H1 (cell line): ENCODE measurements at regions not wholly inside any gene's neighbourhood (a gene's known extent, or its start where the extent isn't known, plus 50 kb on each side); places are given as distances from the start of the nearest gene placed in this dataset.

Source experiments
- CTCF ChIA-PET: fragments of 300-600 bp; sonication (Branson Sonifier 250); formaldehyde crosslinking; loops from one replicate; lab custom pipeline; 2021; ENCODE audit not compliant: partially characterized antibody; lab: Charles Lee
- POLR2A ChIA-PET: fragments of 300-600 bp; sonication (Branson Sonifier 250); formaldehyde crosslinking; loops from one replicate; lab custom pipeline; 2021; ENCODE audit warnings: inconsistent platforms; ENCODE audit not compliant: partially characterized antibody; lab: Charles Lee
- DNase-seq, 2 experiments: peaks; one replicate each; pipeline versions ENCODE4 v3.0.0 to v3.0.0-alpha.2; 2010 to 2022; ENCODE audit warnings: low spot score in 2 of 2, low read depth in 1 of 2, mixed read lengths in 1 of 2
- FAIRE-seq: peaks from 2 replicates; lab custom pipeline; 2011; peaks lifted over from hg19 to GRCh38; lab: Jason Lieb, UNC
- H2AFZ ChIP-seq: 2 replicates; pipeline ENCODE4 v1.8.1; 2012; ENCODE audit warnings: low read length, inconsistent platforms
- H2AK5ac ChIP-seq: 2 replicates; pipeline ENCODE4 v1.6.1; 2013; ENCODE audit warnings: low read depth, low read length
- H2BK120ac ChIP-seq: replicated peaks from 2 replicates; pipeline ENCODE3; 2013; ENCODE audit warnings: low read depth, low read length, inconsistent platforms
- H2BK12ac ChIP-seq: 2 replicates; pipeline ENCODE4 v1.6.1; 2013; ENCODE audit warnings: low read depth, low read length
- H2BK15ac ChIP-seq: 2 replicates; pipeline ENCODE4 v1.6.1; 2013; ENCODE audit warnings: low read length
- H2BK20ac ChIP-seq: 2 replicates; pipeline ENCODE4 v1.6.1; 2013; ENCODE audit warnings: low read length
- H2BK5ac ChIP-seq: 2 replicates; pipeline ENCODE4 v1.6.1; 2013; ENCODE audit warnings: low read depth, low read length
- H3K14ac ChIP-seq: 2 replicates; pipeline ENCODE4 v1.6.1; 2013; ENCODE audit warnings: inconsistent platforms; ENCODE audit not compliant: insufficient read length
- H3K18ac ChIP-seq: 2 replicates; pipeline ENCODE4 v1.6.1; 2013; ENCODE audit warnings: low read length; ENCODE audit errors: extremely low read depth
- H3K23ac ChIP-seq: 2 replicates; pipeline ENCODE4 v1.6.1; 2013; ENCODE audit warnings: inconsistent platforms; ENCODE audit not compliant: insufficient read length
- H3K23me2 ChIP-seq: 2 replicates; pipeline ENCODE4 v1.6.1; 2013; ENCODE audit warnings: low read depth, low read length
- H3K27ac ChIP-seq: 2 replicates; pipeline ENCODE4 v1.6.1; 2011; ENCODE audit warnings: low read depth, low read length, inconsistent platforms
- H3K27me3 ChIP-seq, 4 experiments: replicated peaks in 1 of 4; 1 replicate in 1 of 4; 2 replicates in 3 of 4; pipeline versions ENCODE4 v1.6.1 to v1.8.1; 2011 to 2013; ENCODE audit warnings: low read length in 3 of 4, mild to moderate bottlenecking in 3 of 4, inconsistent platforms in 2 of 4, mixed read lengths in 2 of 4, moderate library complexity in 1 of 4; ENCODE audit not compliant: control insufficient read depth in 3 of 4, insufficient read depth in 3 of 4; ENCODE audit errors: extremely low read depth in 1 of 4
- H3K36me3 ChIP-seq, 4 experiments: 2 replicates each; pipeline versions ENCODE4 v1.6.1 to v1.8.1; 2011 to 2013; ENCODE audit warnings: mild to moderate bottlenecking in 4 of 4, low read length in 3 of 4, moderate library complexity in 2 of 4, control low read depth in 1 of 4, inconsistent platforms in 1 of 4; ENCODE audit not compliant: insufficient read depth in 4 of 4, control insufficient read depth in 2 of 4
- H3K4ac ChIP-seq: replicated peaks from 2 replicates; pipeline ENCODE3; 2013; ENCODE audit warnings: low read length, low read depth, mixed read lengths, inconsistent platforms; ENCODE audit not compliant: insufficient read length
- H3K4me1 ChIP-seq, 4 experiments: replicated peaks in 1 of 4; 1 replicate in 1 of 4; 2 replicates in 3 of 4; pipeline versions ENCODE4 v1.6.1 to v1.8.1; 2011 to 2013; ENCODE audit warnings: low read length in 3 of 4, inconsistent platforms in 2 of 4, mixed read lengths in 1 of 4; ENCODE audit not compliant: insufficient read depth in 4 of 4, control insufficient read depth in 3 of 4
- H3K4me2 ChIP-seq, 2 experiments: 2 replicates each; pipeline versions ENCODE4 v1.6.1 to v1.8.1; 2011 to 2013; ENCODE audit warnings: low read depth in 2 of 2, low read length in 2 of 2, control low read depth in 1 of 2, inconsistent platforms in 1 of 2, mild to moderate bottlenecking in 1 of 2; ENCODE audit not compliant: insufficient read depth in 1 of 2
- H3K4me3 ChIP-seq, 4 experiments: fragments of 200-600, 300-600 bp in 1 of 4; sonication (generic), shearing (Covaris generic), sonication (Bioruptor Twin) in 1 of 4; 2 replicates each; pipeline versions ENCODE4 v1.5.1 to v1.8.1; 2011 to 2016; ENCODE audit warnings: low read length in 4 of 4, low read depth in 3 of 4, control low read depth in 2 of 4, inconsistent platforms in 2 of 4, mild to moderate bottlenecking in 2 of 4, mixed read lengths in 1 of 4, moderate library complexity in 1 of 4; ENCODE audit not compliant: insufficient read depth in 2 of 4; ENCODE audit errors: extremely low read depth in 1 of 4
- H3K56ac ChIP-seq: replicated peaks from 2 replicates; pipeline ENCODE3; 2013; ENCODE audit warnings: low read depth, mild to moderate bottlenecking, mixed read lengths, low read length, inconsistent platforms; ENCODE audit not compliant: insufficient read length
- H3K79me1 ChIP-seq: 2 replicates; pipeline ENCODE4 v1.6.1; 2013; ENCODE audit warnings: low read depth, low read length, control low read depth
- H3K79me2 ChIP-seq, 2 experiments: 2 replicates each; pipeline versions ENCODE4 v1.6.1 to v1.8.1; 2012 to 2013; ENCODE audit warnings: low read length in 2 of 2, mild to moderate bottlenecking in 2 of 2, inconsistent platforms in 1 of 2; ENCODE audit not compliant: insufficient read depth in 2 of 2, control insufficient read depth in 1 of 2
- H3K9ac ChIP-seq, 4 experiments: replicated peaks in 1 of 4; 1 replicate in 1 of 4; 2 replicates in 3 of 4; pipeline versions ENCODE4 v1.6.1 to v1.8.1; 2011 to 2013; ENCODE audit warnings: low read depth in 3 of 4, low read length in 3 of 4, control low read depth in 2 of 4, mild to moderate bottlenecking in 2 of 4, moderate library complexity in 2 of 4, inconsistent platforms in 1 of 4; ENCODE audit errors: extremely low read depth in 1 of 4
- H3K9me3 ChIP-seq, 2 experiments: 2 replicates each; pipeline versions ENCODE4 v1.6.1 to v1.8.1; 2012 to 2013; ENCODE audit warnings: mild to moderate bottlenecking in 2 of 2, moderate library complexity in 2 of 2, control low read depth in 1 of 2, inconsistent platforms in 1 of 2, low read depth in 1 of 2, low read length in 1 of 2, mixed read lengths in 1 of 2; ENCODE audit not compliant: insufficient read depth in 2 of 2
- H4K20me1 ChIP-seq, 2 experiments: replicated peaks in 1 of 2; 2 replicates each; pipeline versions ENCODE3 to v1.8.1; 2011 to 2013; ENCODE audit warnings: inconsistent platforms in 2 of 2, low read length in 2 of 2, mild to moderate bottlenecking in 1 of 2; ENCODE audit not compliant: insufficient read depth in 2 of 2, control insufficient read depth in 1 of 2
- H4K5ac ChIP-seq: 2 replicates; pipeline ENCODE4 v1.6.1; 2013; ENCODE audit warnings: low read length, low read depth, mixed read lengths, inconsistent platforms; ENCODE audit not compliant: insufficient read length
- H4K8ac ChIP-seq: 2 replicates; pipeline ENCODE4 v1.8.0; 2013; ENCODE audit warnings: mild to moderate bottlenecking, moderate library complexity, low read length, inconsistent platforms; ENCODE audit not compliant: insufficient read depth; ENCODE audit errors: extremely low read depth
- H4K91ac ChIP-seq: replicated peaks from 2 replicates; pipeline ENCODE3; 2013; ENCODE audit warnings: low read length, mixed read lengths, inconsistent platforms; ENCODE audit not compliant: insufficient read length
- BCL11A ChIP-seq, 2 experiments: IDR thresholded peaks; one replicate each; pipeline ENCODE4 v1.6.1; 2011; ENCODE audit warnings: low read depth in 2 of 2, low read length in 2 of 2, mild to moderate bottlenecking in 2 of 2
- CBX8 ChIP-seq: fragments of 300-800, 300-1000 bp; sonication (generic); IDR thresholded peaks from 2 replicates; pipeline ENCODE4 v1.7.1; 2016; ENCODE audit warnings: low read depth, low read length, borderline replicate concordance
- CHD1 ChIP-seq: IDR thresholded peaks from 2 replicates; pipeline ENCODE4 v1.6.1; 2012; ENCODE audit warnings: low read depth, low read length, improper control_type of control experiment
- CREB1 ChIP-seq: IDR thresholded peaks from 2 replicates; pipeline ENCODE4 v1.6.1; 2012; ENCODE audit warnings: inconsistent platforms
- EGR1 ChIP-seq: IDR thresholded peaks from 2 replicates; pipeline ENCODE4 v1.6.1; 2011; ENCODE audit warnings: low read depth, low read length, borderline replicate concordance
- EP300 ChIP-seq, 2 experiments: IDR thresholded peaks; 1 replicate in 1 of 2; 2 replicates in 1 of 2; pipeline ENCODE4 v1.6.1; 2011 to 2012; ENCODE audit warnings: low read depth in 2 of 2, low read length in 2 of 2, mild to moderate bottlenecking in 2 of 2, borderline replicate concordance in 1 of 2, inconsistent platforms in 1 of 2, moderate library complexity in 1 of 2
- EZH2 ChIP-seq: fragments of 200-600 bp; sonication (generic); IDR thresholded peaks from 2 replicates; pipeline ENCODE4 v1.7.1; 2012; ENCODE audit warnings: low read depth, mild to moderate bottlenecking, moderate library complexity, low read length, inconsistent platforms; ENCODE audit not compliant: severe bottlenecking
- FOSL1 ChIP-seq: IDR thresholded peaks from 2 replicates; pipeline ENCODE4 v1.6.1; 2011; ENCODE audit warnings: mild to moderate bottlenecking, low read depth, low read length, moderate library complexity; ENCODE audit not compliant: insufficient read depth
- HDAC6 ChIP-seq: IDR thresholded peaks from one replicate; pipeline ENCODE4 v1.7.1; 2012; ENCODE audit warnings: low read depth, mild to moderate bottlenecking, inconsistent platforms, low read length, moderate library complexity
- NRF1 ChIP-seq: IDR thresholded peaks from 2 replicates; pipeline ENCODE4 v1.6.1; 2011; ENCODE audit warnings: mild to moderate bottlenecking, low read depth, low read length, improper control_type of control experiment
- RNF2 ChIP-seq: fragments of 200-900, 300-1000 bp; sonication (generic); IDR thresholded peaks from 2 replicates; pipeline ENCODE4 v1.7.1; 2016; ENCODE audit warnings: borderline replicate concordance, low read depth, mild to moderate bottlenecking, antibody characterized with exemption, low read length; ENCODE audit not compliant: poor library complexity, severe bottlenecking; ENCODE audit errors: missing control alignments
- TCF12 ChIP-seq: IDR thresholded peaks from 2 replicates; pipeline ENCODE4 v1.6.1; 2011; ENCODE audit warnings: low read depth, mild to moderate bottlenecking, low read length
- TEAD4 ChIP-seq: IDR thresholded peaks from 2 replicates; pipeline ENCODE4 v1.6.1; 2012; ENCODE audit warnings: low read depth, low read length, inconsistent platforms, mixed read lengths
- WGBS, 2 experiments: shearing (Covaris generic) in 1 of 2; methylation state at CpG; one replicate each; pipeline versions ENCODE4 v1.1.6 to v1.1.7; 2013 to 2015; ENCODE audit warnings: low lambda C conversion rate in 2 of 2, mixed read lengths in 2 of 2, inconsistent platforms in 1 of 2, low coverage in 1 of 2, missing lambda C conversion rate in 1 of 2; ENCODE audit not compliant: insufficient replicate concordance in 2 of 2, insufficient coverage in 1 of 2, insufficient read length in 1 of 2; ENCODE audit errors: extremely low coverage in 1 of 2, missing lambda C conversion rate in 1 of 2; 5-methylcytosine and 5-hydroxymethylcytosine counted together

DNA sequence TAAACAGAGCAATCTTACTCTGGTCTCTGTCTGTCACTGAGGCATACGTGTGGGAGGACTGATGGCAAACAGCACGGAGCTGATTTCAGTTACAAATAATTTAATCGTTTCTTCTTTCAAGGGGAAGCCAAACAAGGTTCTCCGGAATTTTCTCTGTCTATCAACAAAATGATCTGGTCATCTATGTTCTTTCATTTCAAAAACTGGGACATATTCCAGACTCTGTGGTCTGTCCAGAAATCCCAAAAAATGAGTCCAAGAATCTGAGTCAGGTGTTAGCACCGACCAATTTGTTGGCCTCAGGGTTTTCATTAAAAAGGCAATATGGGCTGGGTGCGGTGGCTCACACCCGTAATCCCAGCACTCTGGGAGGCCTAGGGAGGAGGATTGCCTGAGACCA, 69.9 kb upstream of the ZNF608 start:
- Histone ChIP-seq H3K79me2 (no peaks in the 10 kb centered on the region), H4K20me1 (no peaks in the 10 kb centered on the region), H3K23ac (no peak overlapping the region), H3K27me3 (no peaks in the 10 kb centered on the region), H3K27ac (no peak overlapping the region), H3K14ac (no peak overlapping the region), H2BK12ac (no peak overlapping the region), H3K23me2 (no peaks in the 10 kb centered on the region), H3K79me1 (no peaks in the 10 kb centered on the region), H4K5ac (no peak overlapping the region), H2AK5ac (no peak overlapping the region), H4K8ac (no peak overlapping the region), H2BK15ac (no peak overlapping the region), H3K18ac (no peak overlapping the region), H3K9me3 (no peaks in the 10 kb centered on the region), H3K56ac (no peak overlapping the region), H3K4ac (no peak overlapping the region), H3K4me2 (no peak overlapping the region), H3K4me1 (no peaks in the 10 kb centered on the region), H3K9ac (no peak overlapping the region), H3K36me3 (no peaks in the 10 kb centered on the region), H2AFZ (no peak overlapping the region), H4K91ac (no peak overlapping the region), H2BK120ac (no peak overlapping the region), H3K4me3 (no peak overlapping the region), H2BK20ac (no peak overlapping the region), H2BK5ac (no peak overlapping the region)
- WGBS, 2 experiments = 95% methylated on average over 7 of the region's 7 CpGs; no CpG with 5 or more reads in 1 of the 2 experiments
- CTCF ChIA-PET = interaction anchor here (0.7 kb wide), 1 partner anchor 623 kb away, joined by 3 read pairs; no protein-coding TSS in a partner anchor
- FAIRE-seq (no peak), DNase-seq (no peak)
- POLR2A ChIA-PET = no interaction called here
- TF ChIP-seq EGR1 (no peak), TCF12 (no peak), CHD1 (no peak), BCL11A (IDR thresholded peaks at IDR 0.05; ENCODE audit: low read depth in 2 of 2, low read length in 2 of 2) (no peak), RNF2 (no peak), CREB1 (no peak), HDAC6 (no peak), TEAD4 (no peak), FOSL1 (no peak), EP300 (IDR thresholded peaks at IDR 0.05; ENCODE audit: borderline replicate concordance in 1 of 2, low read depth in 2 of 2, low read length in 2 of 2) (no peak), NRF1 (no peak), CBX8 (no peak), EZH2 (no peak)
